ENCODE measurements at regions not wholly inside any gene's neighbourhood (a gene's known extent, or its start where the extent isn't known, plus 50 kb on each side); places are given as distances from the start of the nearest gene placed in this dataset.

DNA sequence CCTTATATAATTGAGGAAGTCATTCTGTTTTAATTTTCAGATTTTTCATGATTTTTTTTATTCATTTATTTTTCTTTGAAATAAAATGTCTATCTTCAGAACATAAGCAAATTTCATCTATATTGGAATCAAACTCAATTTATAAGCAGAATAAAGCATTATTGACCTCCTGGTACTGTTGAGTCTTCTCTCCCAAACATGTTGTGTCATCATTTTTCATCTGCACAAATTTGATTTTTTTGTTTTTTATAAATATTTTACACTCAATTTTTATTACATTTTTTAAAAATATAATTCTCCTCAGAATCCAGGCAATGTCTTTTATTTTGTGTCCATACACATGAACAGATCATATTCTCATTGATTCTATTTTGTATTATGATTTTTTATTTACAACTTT is 2363.9 kb downstream of the TP53TG3F start:
- DNase-seq (ENCODE audit: low read depth in 2 of 2): no peak

DNA sequence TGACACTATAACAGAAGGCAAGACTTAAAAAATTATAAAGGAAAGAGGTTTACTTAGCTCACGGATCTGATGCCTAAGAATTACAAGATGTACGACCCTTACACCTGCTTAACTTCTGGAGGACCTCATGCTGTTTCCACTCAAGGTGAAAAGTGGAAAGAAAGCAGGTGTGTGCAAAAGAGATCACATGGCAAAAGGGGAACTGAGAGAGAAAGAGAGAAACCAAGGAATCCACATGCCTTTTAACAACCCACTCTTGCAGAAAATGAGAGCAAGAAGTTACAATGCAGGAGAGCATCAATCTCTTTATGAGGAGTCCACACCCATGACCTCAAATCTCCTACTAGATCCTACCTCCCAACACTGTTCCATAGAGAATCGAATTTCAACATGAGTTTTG is 2382.2 kb downstream of the TP53TG3F start:
- no peak for DNase-seq (ENCODE audit: low read depth in 2 of 2)

GRCh38 chr16:35862242-35862641 is 2402.8 kb downstream of the TP53TG3F start:
- DNase-seq (ENCODE audit: low read depth in 2 of 2): no peak

- DNase-seq (ENCODE audit: low read depth in 2 of 2): no peak
Observed at GRCh38 chr16:35868630-35869029, 2409.2 kb downstream of the TP53TG3F start.

DNA sequence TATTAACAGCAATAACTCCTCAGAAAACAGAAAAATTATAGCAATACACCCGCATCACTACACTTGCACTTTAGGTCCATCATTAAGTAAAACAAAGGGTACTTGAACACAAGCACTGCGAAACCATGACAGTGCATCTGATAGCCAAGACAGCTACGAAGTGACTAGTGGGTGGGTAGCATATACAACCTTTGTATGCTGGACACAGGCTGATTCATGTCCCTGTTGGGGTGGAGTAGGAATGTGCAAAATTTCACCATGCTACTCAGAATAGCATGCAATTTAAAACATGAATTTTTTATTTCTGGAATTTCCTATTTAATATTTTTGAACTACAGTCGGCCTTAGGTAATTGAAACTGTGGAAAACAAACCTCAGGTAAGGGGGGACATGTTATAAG is 2414.1 kb downstream of the TP53TG3F start:
- no peak for DNase-seq (ENCODE audit: low read depth in 2 of 2)

- no peak for DNase-seq (ENCODE audit: low read depth in 2 of 2)
Observed at GRCh38 chr16:35881654-35882053, 2422.2 kb downstream of the TP53TG3F start.

- DNase-seq (ENCODE audit: low read depth in 2 of 2): no peak
Observed at GRCh38 chr16:35906440-35906839, 2447.0 kb downstream of the TP53TG3F start.

DNA sequence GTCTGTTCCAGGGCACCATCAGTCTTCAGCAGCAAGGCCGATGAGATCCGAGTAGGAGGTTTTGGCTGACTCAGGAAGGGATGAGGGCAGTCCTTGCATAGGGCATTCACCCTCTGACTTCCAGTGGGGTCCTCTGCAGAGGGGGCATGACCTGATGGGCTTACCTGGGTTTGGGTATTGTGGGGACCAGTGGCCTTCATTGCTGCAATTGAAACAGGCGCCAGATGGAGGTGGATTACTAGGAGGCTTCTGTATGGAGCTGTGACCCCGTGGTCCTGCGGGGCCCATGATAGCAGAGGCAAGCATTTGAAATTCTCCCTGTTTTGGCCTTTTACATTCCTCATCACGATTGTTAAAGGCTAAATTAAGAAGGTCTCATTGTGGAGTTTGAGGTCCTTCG is 2448.7 kb downstream of the TP53TG3F start:
- no peak for DNase-seq (ENCODE audit: low read depth in 2 of 2)

GRCh38 chr16:35908942-35909341 is 2449.5 kb downstream of the TP53TG3F start:
- no peak for DNase-seq (ENCODE audit: low read depth in 2 of 2)

GRCh38 chr16:35909351-35909954 is 2450.0 kb downstream of the TP53TG3F start:
- no peak for DNase-seq (ENCODE audit: low read depth in 2 of 2)

GRCh38 chr16:35910409-35910808 is 2451.0 kb downstream of the TP53TG3F start:
- DNase-seq (ENCODE audit: low read depth in 2 of 2): no peak

DNA sequence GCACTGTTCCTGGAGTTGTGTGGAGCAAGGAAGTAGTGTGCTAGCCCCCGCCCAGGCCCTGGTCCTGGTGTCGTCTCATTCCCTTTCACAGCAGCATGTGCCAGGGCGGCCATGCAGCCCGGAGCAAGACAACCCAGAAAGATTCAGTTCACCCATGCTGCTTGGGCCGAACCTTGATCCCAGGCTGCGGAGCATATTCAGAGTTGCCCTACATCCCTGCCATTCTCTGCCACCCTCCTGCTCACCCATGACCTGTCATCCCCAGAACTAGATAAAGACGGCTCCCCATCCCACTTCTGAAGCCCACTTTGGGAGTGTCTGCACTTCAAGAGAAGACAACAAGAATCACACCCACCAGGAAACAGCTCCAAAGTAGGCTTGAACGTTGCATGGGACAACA is 2452.5 kb downstream of the TP53TG3F start:
- DNase-seq (ENCODE audit: low read depth in 2 of 2): no peak

- DNase-seq (ENCODE audit: low read depth in 2 of 2): no peak
Observed at GRCh38 chr16:35931722-35932121, 2472.3 kb downstream of the TP53TG3F start.
